ENCODE measurements at regions not wholly inside any gene's neighbourhood (a gene's known extent, or its start where the extent isn't known, plus 50 kb on each side); places are given as distances from the start of the nearest gene placed in this dataset.
"Not testable (repeated sequence)": the region's sequence is repeated elsewhere in the genome, so short reads cannot be mapped to it uniquely, and the experiment has no call there.

- Histone ChIP-seq H3K27me3 (ENCODE audit: insufficient read depth, low read length, poor library complexity, severe bottlenecking) (no peaks in the 10 kb centered on the region), H3K4me3 (ENCODE audit: low read length, poor library complexity, severe bottlenecking) (no peak overlapping the region), H3K4me2 (ENCODE audit: low read depth, low read length, poor library complexity, severe bottlenecking) (no peak overlapping the region), H3K9ac (ENCODE audit: low read depth, low read length, poor library complexity, severe bottlenecking) (no peak overlapping the region), H3K4me1 (ENCODE audit: insufficient read depth, low read length, poor library complexity, severe bottlenecking) (no peaks in the 10 kb centered on the region), H3K9me3 (ENCODE audit: insufficient read depth, low read depth, low read length) (no peaks in the 10 kb centered on the region), H4K20me1 (ENCODE audit: insufficient read depth, low read length, poor library complexity, severe bottlenecking) (no peaks in the 10 kb centered on the region), H2AFZ (ENCODE audit: low read length) (no peak overlapping the region), H3K9me2 (replicated peaks; ENCODE audit: low read depth, low read length) (no peaks in the 10 kb centered on the region), H3F3A (ENCODE audit: low read depth) (no peaks in the 10 kb centered on the region), H3K36me3 (ENCODE audit: insufficient read depth, low read length) (no peaks in the 10 kb centered on the region), H3K79me2 (ENCODE audit: insufficient read depth, low read length) (no peaks in the 10 kb centered on the region)
- TF ChIP-seq, protein P1, sequence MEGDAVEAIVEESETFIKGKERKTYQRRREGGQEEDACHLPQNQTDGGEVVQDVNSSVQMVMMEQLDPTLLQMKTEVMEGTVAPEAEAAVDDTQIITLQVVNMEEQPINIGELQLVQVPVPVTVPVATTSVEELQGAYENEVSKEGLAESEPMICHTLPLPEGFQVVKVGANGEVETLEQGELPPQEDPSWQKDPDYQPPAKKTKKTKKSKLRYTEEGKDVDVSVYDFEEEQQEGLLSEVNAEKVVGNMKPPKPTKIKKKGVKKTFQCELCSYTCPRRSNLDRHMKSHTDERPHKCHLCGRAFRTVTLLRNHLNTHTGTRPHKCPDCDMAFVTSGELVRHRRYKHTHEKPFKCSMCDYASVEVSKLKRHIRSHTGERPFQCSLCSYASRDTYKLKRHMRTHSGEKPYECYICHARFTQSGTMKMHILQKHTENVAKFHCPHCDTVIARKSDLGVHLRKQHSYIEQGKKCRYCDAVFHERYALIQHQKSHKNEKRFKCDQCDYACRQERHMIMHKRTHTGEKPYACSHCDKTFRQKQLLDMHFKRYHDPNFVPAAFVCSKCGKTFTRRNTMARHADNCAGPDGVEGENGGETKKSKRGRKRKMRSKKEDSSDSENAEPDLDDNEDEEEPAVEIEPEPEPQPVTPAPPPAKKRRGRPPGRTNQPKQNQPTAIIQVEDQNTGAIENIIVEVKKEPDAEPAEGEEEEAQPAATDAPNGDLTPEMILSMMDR (conservative IDR thresholded peaks at IDR 0.05; ENCODE audit: low read length): no peak
- no peak for TF ChIP-seq EZH2phosphoT487 (IDR thresholded peaks at IDR 0.05; ENCODE audit: borderline replicate concordance)
Measured at GRCh38 chr17:20823905-20824304, 218.9 kb downstream of the USP22 start.

GRCh38 chr17:20825539-20825938, 217.3 kb downstream of the USP22 start:
- Histone ChIP-seq H2AFZ (ENCODE audit: low read length) (no peak overlapping the region), H3K79me2 (ENCODE audit: insufficient read depth, low read length) (no peaks in the 10 kb centered on the region), H3K27me3 (ENCODE audit: insufficient read depth, low read length, poor library complexity, severe bottlenecking) (no peaks in the 10 kb centered on the region), H3K4me1 (ENCODE audit: insufficient read depth, low read length, poor library complexity, severe bottlenecking) (no peaks in the 10 kb centered on the region), H4K20me1 (ENCODE audit: insufficient read depth, low read length, poor library complexity, severe bottlenecking) (no peaks in the 10 kb centered on the region), H3K9ac (ENCODE audit: low read depth, low read length, poor library complexity, severe bottlenecking) (no peak overlapping the region), H3K4me3 (ENCODE audit: low read length, poor library complexity, severe bottlenecking) (no peak overlapping the region), H3K4me2 (ENCODE audit: low read depth, low read length, poor library complexity, severe bottlenecking) (no peak overlapping the region), H3F3A (ENCODE audit: low read depth) (no peaks in the 10 kb centered on the region), H3K36me3 (ENCODE audit: insufficient read depth, low read length) (no peaks in the 10 kb centered on the region), H3K9me3 (ENCODE audit: insufficient read depth, low read depth, low read length) (no peaks in the 10 kb centered on the region), H3K9me2 (replicated peaks; ENCODE audit: low read depth, low read length) (no peaks in the 10 kb centered on the region)
- TF ChIP-seq, protein P1 (conservative IDR thresholded peaks at IDR 0.05; ENCODE audit: low read length): no peak
- no peak for TF ChIP-seq EZH2phosphoT487 (IDR thresholded peaks at IDR 0.05; ENCODE audit: borderline replicate concordance)

GRCh38 chr17:20840453-20840852, 202.4 kb downstream of the USP22 start:
- not testable (repeated sequence) for H4K20me1 ChIP-seq (ENCODE audit: insufficient read depth, low read length, poor library complexity, severe bottlenecking); H3K36me3 ChIP-seq (ENCODE audit: insufficient read depth, low read length); H3K9ac ChIP-seq (ENCODE audit: low read depth, low read length, poor library complexity, severe bottlenecking); H2AFZ ChIP-seq (ENCODE audit: low read length); H3K79me2 ChIP-seq (ENCODE audit: insufficient read depth, low read length); H3K4me1 ChIP-seq (ENCODE audit: insufficient read depth, low read length, poor library complexity, severe bottlenecking); H3F3A ChIP-seq (ENCODE audit: low read depth); H3K4me2 ChIP-seq (ENCODE audit: low read depth, low read length, poor library complexity, severe bottlenecking); H3K9me2 ChIP-seq (replicated peaks; ENCODE audit: low read depth, low read length); H3K4me3 ChIP-seq (ENCODE audit: low read length, poor library complexity, severe bottlenecking); H3K27me3 ChIP-seq (ENCODE audit: insufficient read depth, low read length, poor library complexity, severe bottlenecking); H3K9me3 ChIP-seq (ENCODE audit: insufficient read depth, low read depth, low read length)

GRCh38 chr17:20840987-20841865, 201.6 kb downstream of the USP22 start:
- H3K9me3 ChIP-seq (ENCODE audit: insufficient read depth, low read depth, low read length); H3K79me2 ChIP-seq (ENCODE audit: insufficient read depth, low read length); H2AFZ ChIP-seq (ENCODE audit: low read length); H3K27me3 ChIP-seq (ENCODE audit: insufficient read depth, low read length, poor library complexity, severe bottlenecking); H3K9me2 ChIP-seq (replicated peaks; ENCODE audit: low read depth, low read length); H3K4me2 ChIP-seq (ENCODE audit: low read depth, low read length, poor library complexity, severe bottlenecking); H3F3A ChIP-seq (ENCODE audit: low read depth); H3K36me3 ChIP-seq (ENCODE audit: insufficient read depth, low read length); H3K9ac ChIP-seq (ENCODE audit: low read depth, low read length, poor library complexity, severe bottlenecking); H3K4me1 ChIP-seq (ENCODE audit: insufficient read depth, low read length, poor library complexity, severe bottlenecking); H3K4me3 ChIP-seq (ENCODE audit: low read length, poor library complexity, severe bottlenecking); H4K20me1 ChIP-seq (ENCODE audit: insufficient read depth, low read length, poor library complexity, severe bottlenecking): not testable (repeated sequence)

- not testable (repeated sequence) for H4K20me1 ChIP-seq (ENCODE audit: insufficient read depth, low read length, poor library complexity, severe bottlenecking); H3K79me2 ChIP-seq (ENCODE audit: insufficient read depth, low read length); H3K9me2 ChIP-seq (replicated peaks; ENCODE audit: low read depth, low read length); H3K4me2 ChIP-seq (ENCODE audit: low read depth, low read length, poor library complexity, severe bottlenecking); H3K4me1 ChIP-seq (ENCODE audit: insufficient read depth, low read length, poor library complexity, severe bottlenecking); H3K4me3 ChIP-seq (ENCODE audit: low read length, poor library complexity, severe bottlenecking); H3K27me3 ChIP-seq (ENCODE audit: insufficient read depth, low read length, poor library complexity, severe bottlenecking); H3F3A ChIP-seq (ENCODE audit: low read depth); H3K9me3 ChIP-seq (ENCODE audit: insufficient read depth, low read depth, low read length); H3K9ac ChIP-seq (ENCODE audit: low read depth, low read length, poor library complexity, severe bottlenecking); H2AFZ ChIP-seq (ENCODE audit: low read length); H3K36me3 ChIP-seq (ENCODE audit: insufficient read depth, low read length)
Measured at GRCh38 chr17:20842012-20842411, 200.8 kb downstream of the USP22 start.

- H3K9me3 ChIP-seq (ENCODE audit: insufficient read depth, low read depth, low read length); H3F3A ChIP-seq (ENCODE audit: low read depth); H4K20me1 ChIP-seq (ENCODE audit: insufficient read depth, low read length, poor library complexity, severe bottlenecking); H3K9ac ChIP-seq (ENCODE audit: low read depth, low read length, poor library complexity, severe bottlenecking); H3K79me2 ChIP-seq (ENCODE audit: insufficient read depth, low read length); H3K9me2 ChIP-seq (replicated peaks; ENCODE audit: low read depth, low read length); H2AFZ ChIP-seq (ENCODE audit: low read length); H3K27me3 ChIP-seq (ENCODE audit: insufficient read depth, low read length, poor library complexity, severe bottlenecking); H3K4me2 ChIP-seq (ENCODE audit: low read depth, low read length, poor library complexity, severe bottlenecking); H3K36me3 ChIP-seq (ENCODE audit: insufficient read depth, low read length); H3K4me3 ChIP-seq (ENCODE audit: low read length, poor library complexity, severe bottlenecking); H3K4me1 ChIP-seq (ENCODE audit: insufficient read depth, low read length, poor library complexity, severe bottlenecking): not testable (repeated sequence)
Measured at GRCh38 chr17:20843261-20843660, 199.6 kb downstream of the USP22 start.

Measured in Loucy (cell line).